ENCODE measurements at regions not wholly inside any gene's neighbourhood (a gene's known extent, or its start where the extent isn't known, plus 50 kb on each side); places are given as distances from the start of the nearest gene placed in this dataset.

- no peak for DNase-seq (ENCODE audit: low read depth, low spot score)
- ChIA-PET CTCF (no interaction called here), SMC1A (ENCODE audit: uncharacterized antibody, unreplicated experiment) (no interaction called here), POLR2A (no interaction called here), RAD21 (ENCODE audit: unreplicated experiment) (no interaction called here)
- no peaks in the 10 kb centered on the region for H3K36me3 ChIP-seq (ENCODE audit: control insufficient read depth in 2 of 2, insufficient read depth in 2 of 2, low read length in 1 of 2)
- no peaks in the 10 kb centered on the region for H3K79me2 ChIP-seq (ENCODE audit: control insufficient read depth, insufficient read depth, low read length)
- no peak overlapping the region for H3K9ac ChIP-seq (ENCODE audit: control insufficient read depth, insufficient read depth, low read length)
- no peaks in the 10 kb centered on the region; a peak in 1 of 4 replicates for H3K27me3 ChIP-seq (replicated peaks in 1 of 2; ENCODE audit: control insufficient read depth in 2 of 2, insufficient read depth in 2 of 2, low read length in 1 of 2)
- no peaks in the 10 kb centered on the region for H3K9me3 ChIP-seq (replicated peaks; ENCODE audit: control insufficient read depth, insufficient read depth, low read length)
- no peak for FAIRE-seq
- intact Hi-C loops (cut with micrococcal nuclease; ENCODE audit: unreplicated experiment), result no loop called here
- in situ Hi-C loops (cut with MboI), result no loop called here
- H3K27ac ChIP-seq (ENCODE audit: control insufficient read depth, insufficient read depth), result no peak overlapping the region
- no peak overlapping the region for H3K4me2 ChIP-seq (ENCODE audit: control insufficient read depth, insufficient read depth)
- WGBS (ENCODE audit: insufficient coverage, insufficient replicate concordance, low lambda C conversion rate, missing lambda C conversion rate), result 75% methylated on average over 7 of the region's 7 CpGs
- no peak overlapping the region for H3K4me3 ChIP-seq
- H2AFZ ChIP-seq (ENCODE audit: control insufficient read depth, low read depth, low read length), result no peak overlapping the region
- H4K20me1 ChIP-seq (ENCODE audit: control insufficient read depth, insufficient read depth), result no peaks in the 10 kb centered on the region
- no TSS peak for BruUV-seq (replicated peaks)
- ATAC-seq, result no peak
- no peaks in the 10 kb centered on the region for H3K4me1 ChIP-seq (ENCODE audit: control insufficient read depth, insufficient read depth, low read length)
- TF ChIP-seq CEBPZ (IDR thresholded peaks at IDR 0.05; ENCODE audit: low read depth, low read length) (no peak), EGR1 (IDR thresholded peaks at IDR 0.05; ENCODE audit: borderline replicate concordance in 1 of 2, low read depth in 2 of 2, low read length in 2 of 2) (no peak), IRF5 (IDR thresholded peaks at IDR 0.05; ENCODE audit: borderline replicate concordance) (no peak)
Measured at GRCh38 chr14:65853407-65853955, 441.0 kb downstream of the FUT8 start.

Measured in GM12878 (cell line).